ENCODE measurements at regions not wholly inside any gene's neighbourhood (a gene's known extent, or its start where the extent isn't known, plus 50 kb on each side); places are given as distances from the start of the nearest gene placed in this dataset.
A peak's percentile ranks its signal among the peaks of the same experiment; 100 is the strongest.

DNA sequence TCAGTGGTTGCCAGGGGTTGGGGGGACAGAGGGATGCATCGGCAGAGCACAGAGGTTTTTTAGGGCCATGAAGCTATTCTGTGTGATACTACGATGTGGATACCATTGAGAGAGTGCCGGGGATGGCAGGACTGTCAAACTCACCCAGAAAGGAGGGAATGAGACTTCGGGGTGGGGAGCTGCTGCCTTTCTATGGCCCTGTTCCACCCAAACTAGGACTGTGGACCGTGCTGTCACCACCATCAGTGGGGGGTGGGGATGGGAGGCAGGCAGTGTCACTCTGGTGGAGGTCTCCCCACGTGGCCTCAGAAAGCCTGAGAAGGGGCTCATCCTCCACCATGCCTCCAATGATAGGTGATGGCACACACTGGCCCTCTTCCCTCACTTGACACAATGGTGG, 146.2 kb downstream of the PTPN20 start:
- intact Hi-C loops (cut with DNase I; ENCODE audit: low total_unique reads) = no loop called here
- TF ChIP-seq POLR2A (IDR thresholded peaks at IDR 0.05) = no peak
- TF ChIP-seq POLR2AphosphoS5 (IDR thresholded peaks at IDR 0.05) = no peak
- TF ChIP-seq, protein P1, sequence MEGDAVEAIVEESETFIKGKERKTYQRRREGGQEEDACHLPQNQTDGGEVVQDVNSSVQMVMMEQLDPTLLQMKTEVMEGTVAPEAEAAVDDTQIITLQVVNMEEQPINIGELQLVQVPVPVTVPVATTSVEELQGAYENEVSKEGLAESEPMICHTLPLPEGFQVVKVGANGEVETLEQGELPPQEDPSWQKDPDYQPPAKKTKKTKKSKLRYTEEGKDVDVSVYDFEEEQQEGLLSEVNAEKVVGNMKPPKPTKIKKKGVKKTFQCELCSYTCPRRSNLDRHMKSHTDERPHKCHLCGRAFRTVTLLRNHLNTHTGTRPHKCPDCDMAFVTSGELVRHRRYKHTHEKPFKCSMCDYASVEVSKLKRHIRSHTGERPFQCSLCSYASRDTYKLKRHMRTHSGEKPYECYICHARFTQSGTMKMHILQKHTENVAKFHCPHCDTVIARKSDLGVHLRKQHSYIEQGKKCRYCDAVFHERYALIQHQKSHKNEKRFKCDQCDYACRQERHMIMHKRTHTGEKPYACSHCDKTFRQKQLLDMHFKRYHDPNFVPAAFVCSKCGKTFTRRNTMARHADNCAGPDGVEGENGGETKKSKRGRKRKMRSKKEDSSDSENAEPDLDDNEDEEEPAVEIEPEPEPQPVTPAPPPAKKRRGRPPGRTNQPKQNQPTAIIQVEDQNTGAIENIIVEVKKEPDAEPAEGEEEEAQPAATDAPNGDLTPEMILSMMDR (IDR thresholded peaks at IDR 0.05 in 8 of 11, conservative IDR thresholded peaks at IDR 0.05 in 3 of 11) = no peak
- H3K27me3 ChIP-seq (replicated peaks in 1 of 7) = no peaks in the 10 kb centered on the region

DNA sequence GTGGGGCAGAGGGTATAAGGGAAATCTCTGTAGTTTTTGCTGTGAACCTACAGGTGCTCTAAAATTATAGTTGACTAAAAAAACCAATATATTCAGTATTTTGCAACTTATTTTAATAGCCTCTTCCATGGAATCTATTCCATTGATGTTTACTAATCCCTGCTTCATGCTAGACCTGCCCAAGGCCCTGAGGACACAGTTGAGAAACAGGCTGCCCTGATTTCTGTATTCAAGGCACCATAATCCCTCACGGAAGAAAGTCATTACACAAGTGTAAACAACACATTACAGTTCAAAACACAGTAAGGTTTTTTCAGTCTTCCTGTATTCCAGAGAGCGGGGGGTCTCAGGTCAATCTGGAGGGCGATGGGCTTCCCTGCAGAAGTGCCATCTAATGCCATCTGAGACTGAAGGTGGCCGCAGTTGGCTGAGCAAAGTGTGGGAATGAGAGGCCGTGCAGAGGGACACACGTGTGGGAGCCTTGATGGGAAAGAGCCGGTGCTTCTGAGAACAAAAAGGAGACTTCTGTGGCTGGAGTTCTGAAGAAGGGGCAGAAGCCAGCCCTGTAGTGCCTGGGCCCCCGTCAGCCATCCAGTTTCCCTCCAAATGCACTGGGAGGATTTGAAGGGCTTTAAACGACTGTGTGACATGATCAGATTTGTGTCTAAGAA, 146.9 kb downstream of the PTPN20 start:
- Histone ChIP-seq H3K36me3 (no peaks in the 10 kb centered on the region), H3K27me3 (replicated peaks in 1 of 7) (no peaks in the 10 kb centered on the region), H3K4me1 (peaks cover 0 to 8% (median 3%) of the 10 kb centered on the region in 6 donors), H3K27ac (no peak overlapping the region), H3K9me3 (no peaks in the 10 kb centered on the region), H3K4me3 (no peak overlapping the region)
- DNase-seq = peak; percentile 37
- TF ChIP-seq POLR2A (IDR thresholded peaks at IDR 0.05) (no peak), POLR2AphosphoS5 (IDR thresholded peaks at IDR 0.05) (no peak)
- TF ChIP-seq, protein P1 (IDR thresholded peaks at IDR 0.05 in 8 of 11, conservative IDR thresholded peaks at IDR 0.05 in 3 of 11) = no peak
- intact Hi-C loops (cut with DNase I; ENCODE audit: low total_unique reads) = no loop called here
- WGBS, 5 donors = 83 to 92% (median 88%) methylated on average over 9 of the region's 9 CpGs

More for the DNA sequence above, 146.2 kb downstream of the PTPN20 start:
- H3K9me3 ChIP-seq = no peaks in the 10 kb centered on the region
- H3K36me3 ChIP-seq = no peaks in the 10 kb centered on the region
- 84 to 94% (median 89%) methylated on average over 6 of the region's 6 CpGs for WGBS, 5 donors
- H3K4me1 ChIP-seq = peaks cover 0 to 8% (median 3%) of the 10 kb centered on the region in 6 donors
- H3K27ac ChIP-seq = no peak overlapping the region
- DNase-seq = peak; percentile 48
- H3K4me3 ChIP-seq = no peak overlapping the region

DNA sequence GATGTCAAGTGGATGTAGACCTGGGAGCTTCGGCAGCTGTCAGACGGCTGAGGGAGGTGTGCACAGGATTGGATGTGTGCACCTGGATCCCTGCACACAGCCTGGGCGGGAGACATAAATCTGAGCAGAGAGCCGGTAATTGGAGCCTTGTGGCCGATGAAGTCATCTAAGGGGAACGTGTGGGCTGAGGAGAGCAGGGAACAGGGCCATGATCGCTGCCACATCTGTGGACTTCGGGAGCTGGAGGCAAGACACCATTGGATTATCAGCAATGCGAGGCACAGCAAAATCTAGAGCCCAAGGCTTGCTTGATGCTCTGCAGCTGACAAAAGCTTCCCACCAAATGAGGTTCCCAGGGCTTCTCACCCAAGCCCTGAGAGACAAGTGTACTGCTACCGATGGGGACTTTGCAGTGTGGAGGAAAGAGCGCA, 147.7 kb downstream of the PTPN20 start:
- DNase-seq = peak; percentile 56
- Histone ChIP-seq H3K27me3 (replicated peaks in 1 of 7) (no peaks in the 10 kb centered on the region), H3K4me1 (peaks cover 0 to 8% (median 3%) of the 10 kb centered on the region in 6 donors), H3K27ac (no peak overlapping the region), H3K9me3 (no peaks in the 10 kb centered on the region), H3K4me3 (no peak overlapping the region), H3K36me3 (no peaks in the 10 kb centered on the region)
- 90 to 91% (median 90%) methylated on average over 11 of the region's 11 CpGs for WGBS, 5 donors
- TF ChIP-seq POLR2A (IDR thresholded peaks at IDR 0.05) (no peak), POLR2AphosphoS5 (IDR thresholded peaks at IDR 0.05) (no peak)
- TF ChIP-seq, protein P1 (IDR thresholded peaks at IDR 0.05 in 8 of 11, conservative IDR thresholded peaks at IDR 0.05 in 3 of 11) = no peak
- intact Hi-C loops (cut with DNase I; ENCODE audit: low total_unique reads) = no loop called here

DNA sequence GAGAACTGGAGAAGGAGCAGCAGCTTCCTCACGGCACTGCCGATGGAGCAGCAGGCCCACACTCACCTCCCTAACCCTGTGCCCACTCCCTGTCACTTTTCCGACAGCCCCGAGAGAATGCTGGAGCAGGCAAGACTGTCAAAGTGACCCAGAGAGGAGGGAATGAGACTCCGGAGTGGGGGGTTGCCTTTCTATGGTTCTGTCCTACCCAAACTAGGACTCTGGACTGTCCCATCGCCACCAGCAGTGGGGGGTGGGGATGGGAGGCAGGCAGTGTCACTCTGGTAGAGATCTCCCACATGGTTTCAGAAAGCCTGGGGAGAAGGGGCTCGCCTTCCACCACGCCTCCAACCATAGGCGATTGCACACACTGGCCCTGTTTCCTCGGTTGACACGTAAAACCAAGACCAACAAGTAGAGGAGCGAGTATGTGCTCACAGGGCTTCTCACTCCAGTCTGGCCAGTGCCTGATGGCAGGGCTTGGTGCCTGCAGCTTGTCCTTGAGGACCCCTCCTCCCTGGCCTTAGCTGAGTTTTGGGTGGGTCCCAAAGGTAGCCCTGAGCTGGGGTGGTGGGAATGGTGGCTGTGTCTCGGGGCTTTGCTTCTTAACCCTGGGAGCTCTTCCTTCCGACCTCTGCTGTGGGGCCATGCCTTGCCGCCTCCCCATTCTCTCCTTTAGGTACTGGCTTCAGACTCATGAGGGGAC, 148.5 kb downstream of the PTPN20 start:
- Histone ChIP-seq H3K27me3 (replicated peaks in 1 of 7) (no peaks in the 10 kb centered on the region), H3K4me3 (no peak overlapping the region), H3K27ac (no peak overlapping the region), H3K9me3 (no peaks in the 10 kb centered on the region), H3K4me1 (peaks cover 0 to 8% (median 3%) of the 10 kb centered on the region in 6 donors), H3K36me3 (no peaks in the 10 kb centered on the region)
- WGBS, 5 donors = 89 to 94% (median 92%) methylated on average over 14 to 15 of the region's 15 CpGs
- TF ChIP-seq, protein P1 (IDR thresholded peaks at IDR 0.05 in 8 of 11, conservative IDR thresholded peaks at IDR 0.05 in 3 of 11) = no peak
- TF ChIP-seq POLR2AphosphoS5 (IDR thresholded peaks at IDR 0.05) (no peak), POLR2A (IDR thresholded peaks at IDR 0.05) (no peak)
- intact Hi-C loops (cut with DNase I; ENCODE audit: low total_unique reads) = no loop called here
- DNase-seq = peak; percentile 69

Data from spleen (tissue), 11 donors.